Lung (tissue), 11 donors: ENCODE measurements at regions not wholly inside any gene's neighbourhood (a gene's known extent, or its start where the extent isn't known, plus 50 kb on each side); places are given as distances from the start of the nearest gene placed in this dataset.

Experiments used
- ATAC-seq: fragments of 200-7000 bp; cut with Tn5 transposase; one replicate; pipeline ENCODE4 v1.9.1; 2020; ENCODE audit warnings: moderate number of reproducible peaks; ENCODE audit not compliant: insufficient read depth, low FRiP score
- DNase-seq, 3 donors: peaks; one replicate each; pipeline ENCODE4 v3.0.0-alpha.2; 2013 to 2017
- H3K27ac ChIP-seq, 2 donors: one replicate each; pipeline ENCODE4 v1.5.1; 2013; ENCODE audit warnings: mild to moderate bottlenecking in 2 of 2, moderate library complexity in 2 of 2, control low read depth in 1 of 2, inconsistent platforms in 1 of 2, low read depth in 1 of 2, low read length in 1 of 2
- H3K27me3 ChIP-seq, 3 donors: one replicate each; pipeline ENCODE4 v1.5.1; 2013; ENCODE audit warnings: low read length in 2 of 3; ENCODE audit not compliant: control insufficient read depth in 3 of 3, insufficient read depth in 3 of 3
- H3K36me3 ChIP-seq, 4 donors: one replicate each; pipeline ENCODE4 v1.5.1; 2013; ENCODE audit warnings: low read length in 4 of 4, mild to moderate bottlenecking in 1 of 4, moderate library complexity in 1 of 4; ENCODE audit not compliant: control insufficient read depth in 4 of 4, insufficient read depth in 4 of 4
- H3K4me1 ChIP-seq, 5 donors: one replicate each; pipeline ENCODE4 v1.5.1; 2013; ENCODE audit warnings: low read length in 5 of 5, mild to moderate bottlenecking in 2 of 5, moderate library complexity in 1 of 5; ENCODE audit not compliant: control insufficient read depth in 5 of 5, insufficient read depth in 5 of 5
- H3K4me3 ChIP-seq: one replicate; pipeline ENCODE4 v1.5.1; 2013; ENCODE audit warnings: mild to moderate bottlenecking, control low read depth, moderate library complexity
- H3K9ac ChIP-seq, 2 donors: one replicate each; pipeline ENCODE4 v1.5.1; 2013; ENCODE audit warnings: low read length in 2 of 2, control low read depth in 1 of 2; ENCODE audit not compliant: insufficient read depth in 1 of 2
- H3K9me3 ChIP-seq, 4 donors: one replicate each; pipeline ENCODE4 v1.5.1; 2013; ENCODE audit warnings: low read length in 3 of 4, mild to moderate bottlenecking in 1 of 4, moderate library complexity in 1 of 4; ENCODE audit not compliant: control insufficient read depth in 4 of 4, insufficient read depth in 3 of 4
- WGBS, 2 donors: extraction: QIAGEN DNeasy Blood & Tissue Kit; methylation state at CpG; one replicate each; pipeline ENCODE4 v1.1.7; 2013; 5-methylcytosine and 5-hydroxymethylcytosine counted together
- TF ChIP-seq, protein P1 (sequence below): IDR thresholded peaks from 2 replicates; pipeline ENCODE4 v1.5.1; 2012; ENCODE audit warnings: mild to moderate bottlenecking; ENCODE audit errors: control extremely low read depth, extremely low read depth
- donor health status: control.
- donor health status: control.
- donor health status: Bipolar disorder and iron deficiency.
- donor health status: healthy.
- donor health status: DM: yes; HTN: yes; CAD: no.

DNA sequence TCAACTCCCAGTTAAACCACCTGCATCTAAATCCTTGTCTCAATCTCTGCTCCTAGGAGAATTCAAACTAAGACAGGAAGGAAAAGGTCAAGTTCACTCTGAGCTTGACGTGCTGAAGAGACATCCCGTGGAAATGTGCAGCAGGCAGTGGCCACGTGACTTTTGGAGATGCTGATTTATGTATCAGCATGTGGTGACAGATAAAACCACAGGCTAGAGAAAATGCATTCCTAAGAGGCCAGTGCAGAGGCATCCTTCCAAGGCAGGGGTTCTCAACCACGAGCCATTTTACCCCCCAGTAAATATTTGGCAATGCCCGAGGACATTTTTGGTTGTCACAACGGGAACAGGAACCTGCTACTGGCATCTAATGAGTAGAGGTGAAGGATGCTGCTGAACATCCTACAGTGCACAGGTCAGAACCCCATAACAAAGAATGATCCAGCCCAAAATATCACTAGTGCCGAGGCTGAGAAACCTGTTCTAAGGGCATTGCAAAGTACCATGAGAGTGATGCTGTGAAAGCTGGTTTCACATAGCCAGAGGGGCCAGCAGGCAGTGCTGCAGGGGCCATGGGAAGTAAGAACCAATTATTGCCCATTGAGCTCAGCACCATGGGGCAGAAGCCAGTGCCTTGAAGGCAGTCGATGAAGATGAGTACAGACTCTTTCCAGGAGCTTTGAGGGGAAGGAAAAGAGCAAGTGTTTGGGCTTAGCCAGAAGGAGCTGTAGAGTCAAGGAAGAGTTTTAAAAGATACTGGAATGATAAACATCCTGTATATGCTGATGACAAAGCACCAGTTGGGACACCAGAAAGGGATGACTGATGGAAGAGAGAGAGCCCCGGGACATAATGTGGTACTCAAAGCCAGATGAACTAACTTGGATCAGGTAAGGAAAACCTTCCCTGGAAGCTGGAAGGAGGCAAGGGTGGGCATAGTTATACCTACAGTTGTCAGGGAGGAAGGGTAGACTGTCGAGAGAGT lies 174.6 kb downstream of the HAUS1 start:
- ATAC-seq: no peak
- no peaks in the 10 kb centered on the region for H3K9me3 ChIP-seq

DNA sequence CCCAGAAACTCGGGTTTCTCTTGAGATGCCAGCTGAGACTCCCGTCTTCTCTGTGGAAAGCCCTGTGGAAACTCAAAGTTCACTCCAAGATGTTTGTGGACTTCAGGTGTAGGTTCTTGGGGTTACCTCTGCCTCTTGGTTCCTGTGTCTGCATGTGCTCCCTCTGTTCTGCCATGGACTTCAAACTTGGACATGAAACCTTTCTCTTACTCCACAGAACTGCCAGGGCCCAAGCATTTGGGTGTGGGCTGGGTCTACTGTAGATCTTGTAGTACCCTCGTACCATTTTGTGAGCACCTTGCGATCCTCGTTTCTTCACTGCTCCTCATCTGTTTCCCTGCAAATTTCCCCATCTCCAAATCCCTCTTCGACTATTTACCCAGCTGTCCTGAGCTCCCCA lies 175.5 kb downstream of the HAUS1 start:
- no peaks in the 10 kb centered on the region for H3K36me3 ChIP-seq
- peaks cover 0 to 7% (median 0%) of the 10 kb centered on the region in 5 donors for H3K4me1 ChIP-seq
- TF ChIP-seq, protein P1, sequence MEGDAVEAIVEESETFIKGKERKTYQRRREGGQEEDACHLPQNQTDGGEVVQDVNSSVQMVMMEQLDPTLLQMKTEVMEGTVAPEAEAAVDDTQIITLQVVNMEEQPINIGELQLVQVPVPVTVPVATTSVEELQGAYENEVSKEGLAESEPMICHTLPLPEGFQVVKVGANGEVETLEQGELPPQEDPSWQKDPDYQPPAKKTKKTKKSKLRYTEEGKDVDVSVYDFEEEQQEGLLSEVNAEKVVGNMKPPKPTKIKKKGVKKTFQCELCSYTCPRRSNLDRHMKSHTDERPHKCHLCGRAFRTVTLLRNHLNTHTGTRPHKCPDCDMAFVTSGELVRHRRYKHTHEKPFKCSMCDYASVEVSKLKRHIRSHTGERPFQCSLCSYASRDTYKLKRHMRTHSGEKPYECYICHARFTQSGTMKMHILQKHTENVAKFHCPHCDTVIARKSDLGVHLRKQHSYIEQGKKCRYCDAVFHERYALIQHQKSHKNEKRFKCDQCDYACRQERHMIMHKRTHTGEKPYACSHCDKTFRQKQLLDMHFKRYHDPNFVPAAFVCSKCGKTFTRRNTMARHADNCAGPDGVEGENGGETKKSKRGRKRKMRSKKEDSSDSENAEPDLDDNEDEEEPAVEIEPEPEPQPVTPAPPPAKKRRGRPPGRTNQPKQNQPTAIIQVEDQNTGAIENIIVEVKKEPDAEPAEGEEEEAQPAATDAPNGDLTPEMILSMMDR: no peak
- no peaks in the 10 kb centered on the region for H3K27me3 ChIP-seq
- no peak overlapping the region for H3K4me3 ChIP-seq
- ATAC-seq: no peak
- 88 to 98% methylated on average over 6 of the region's 6 CpGs for WGBS, 2 donors
- no peak overlapping the region for H3K27ac ChIP-seq
- no peak for DNase-seq
- H3K9ac ChIP-seq: no peak overlapping the region
- H3K9me3 ChIP-seq: no peaks in the 10 kb centered on the region

More for the DNA sequence above, 174.6 kb downstream of the HAUS1 start:
- DNase-seq: no peak
- Histone ChIP-seq H3K27ac (no peak overlapping the region), H3K4me1 (peaks cover 0 to 7% (median 0%) of the 10 kb centered on the region in 5 donors), H3K9ac (no peak overlapping the region), H3K27me3 (no peaks in the 10 kb centered on the region), H3K36me3 (no peaks in the 10 kb centered on the region), H3K4me3 (no peak overlapping the region)
- TF ChIP-seq, protein P1: no peak
- 37% methylated on average over 10 of the region's 10 CpGs for WGBS, 2 donors

DNA sequence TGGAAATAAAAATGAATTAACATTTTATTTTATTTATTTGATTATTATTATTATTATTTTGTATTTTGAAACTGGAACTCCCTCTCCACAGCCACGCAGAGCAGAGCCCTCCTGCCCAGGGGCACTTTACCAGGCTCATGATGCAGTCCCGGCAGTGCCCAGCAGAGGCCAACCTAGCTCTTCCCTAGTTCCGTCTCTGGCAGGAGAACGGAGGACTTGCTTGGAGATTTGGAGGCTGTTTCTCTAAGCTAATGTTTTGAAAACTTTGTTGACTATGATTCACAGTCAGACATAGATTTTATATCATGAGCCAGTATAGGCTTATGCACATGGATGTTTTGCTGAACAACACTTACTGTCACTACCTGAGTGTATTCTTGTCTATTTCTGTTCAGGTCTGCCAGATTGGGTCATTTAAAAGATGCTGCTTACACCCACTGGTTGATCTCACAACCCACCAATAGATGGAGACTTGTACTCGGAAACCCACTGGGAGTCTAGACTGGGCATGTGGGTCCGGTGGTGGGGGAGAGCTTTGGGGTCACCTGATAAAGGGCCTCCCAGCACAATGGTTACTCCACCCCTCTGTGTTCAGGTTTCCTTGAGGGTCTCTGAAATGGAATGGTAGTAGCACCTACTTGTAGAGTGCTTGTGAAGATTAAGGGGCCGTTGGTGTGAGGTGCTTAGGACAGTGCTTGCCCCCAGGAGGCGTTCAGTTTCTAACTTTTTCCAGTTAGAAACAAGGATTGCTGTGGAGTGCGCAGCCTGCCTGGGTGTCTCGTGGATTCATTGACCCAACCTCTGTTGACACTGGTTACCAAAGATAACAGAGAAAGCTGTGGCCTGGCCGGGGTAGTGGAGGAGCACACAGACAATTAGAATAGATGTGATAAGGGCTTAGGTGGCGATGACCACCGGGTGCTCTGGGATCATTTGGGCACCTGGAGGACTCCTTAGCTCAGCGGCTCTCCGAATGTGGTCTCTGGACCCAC lies 177.3 kb downstream of the HAUS1 start:
- no peak overlapping the region for H3K4me3 ChIP-seq
- no peak overlapping the region for H3K27ac ChIP-seq
- WGBS, 2 donors: 55 to 56% methylated on average over 15 of the region's 15 CpGs
- H3K27me3 ChIP-seq: no peaks in the 10 kb centered on the region
- no peak overlapping the region for H3K9ac ChIP-seq
- ATAC-seq (peak; percentile 81), DNase-seq (peak; percentile 79 to 82 (median 81))
- H3K36me3 ChIP-seq: no peaks in the 10 kb centered on the region
- H3K9me3 ChIP-seq: no peaks in the 10 kb centered on the region
- H3K4me1 ChIP-seq: peaks cover 0 to 7% (median 0%) of the 10 kb centered on the region in 5 donors
- TF ChIP-seq, protein P1: peak; percentile 77
